ENCODE measurements at regions not wholly inside any gene's neighbourhood (a gene's known extent, or its start where the extent isn't known, plus 50 kb on each side); places are given as distances from the start of the nearest gene placed in this dataset.

- TF ChIP-seq HMGXB4 (CRISPR knock-in tag; IDR thresholded peaks at IDR 0.05; ENCODE audit: borderline replicate concordance) (no peak), RCOR1 (IDR thresholded peaks at IDR 0.05; ENCODE audit: low read depth, low read length) (no peak), NFE2L2 (conservative IDR thresholded peaks at IDR 0.05; ENCODE audit: low read length) (no peak), NPAS2 (CRISPR knock-in tag; IDR thresholded peaks at IDR 0.05; ENCODE audit: borderline replicate concordance) (no peak), MYC (IDR thresholded peaks at IDR 0.05; ENCODE audit: borderline replicate concordance, low read length) (no peak)
Measured at GRCh38 chr3:134084242-134084950, 54.7 kb upstream of the SLCO2A1 start (continued).

GRCh38 chr3:134083626-134084241 lies 54.0 kb upstream of the SLCO2A1 start:
- CTCF ChIA-PET, result no interaction called here
- no peak overlapping the region for H3K27ac ChIP-seq
- 18% methylated on average over 3 of the region's 3 CpGs for WGBS (ENCODE audit: missing lambda C conversion rate)
- POLR2A ChIA-PET, result no interaction called here
- FAIRE-seq (no peak), ATAC-seq (no peak), DNase-seq (ENCODE audit: low read depth in 1 of 2, low spot score in 1 of 2) (no peak)
- H3K4me1 ChIP-seq, result no peaks in the 10 kb centered on the region
- TF ChIP-seq HDAC2 (IDR thresholded peaks at IDR 0.05), result no peak
- TF ChIP-seq MAFK (IDR thresholded peaks at IDR 0.05; ENCODE audit: partially characterized antibody), result no peak
- no peak for TF ChIP-seq ZNF302 (CRISPR knock-in tag; IDR thresholded peaks at IDR 0.05)
- TF ChIP-seq RCOR1 (IDR thresholded peaks at IDR 0.05; ENCODE audit: low read depth, low read length), result no peak
- no peak for TF ChIP-seq MAZ (IDR thresholded peaks at IDR 0.05; ENCODE audit: borderline replicate concordance, low read depth, low read length)
- no peak for TF ChIP-seq ZC3H11A (IDR thresholded peaks at IDR 0.05)
- no peak for TF ChIP-seq SREBF2 (IDR thresholded peaks at IDR 0.05)
- no peak for TF ChIP-seq HES2 (IDR thresholded peaks at IDR 0.05)
- TF ChIP-seq MYC (IDR thresholded peaks at IDR 0.05; ENCODE audit: borderline replicate concordance, low read length), result no peak
- TF ChIP-seq NPAS2 (CRISPR knock-in tag; IDR thresholded peaks at IDR 0.05; ENCODE audit: borderline replicate concordance), result no peak
- no peak overlapping the region for H3K4me3 ChIP-seq
- H3K9me3 ChIP-seq, result peaks cover 4% of the 10 kb centered on the region; the same call in 2 of the 3 replicates
- H3K4me2 ChIP-seq, result no peak overlapping the region

- Histone ChIP-seq H3K27ac (no peak overlapping the region), H3K9me3 (peaks cover 4% of the 10 kb centered on the region; the same call in 2 of the 3 replicates), H3K4me3 (no peak overlapping the region), H3K4me1 (no peaks in the 10 kb centered on the region), H3K4me2 (no peak overlapping the region)
- 0% methylated on average over 1 of the region's 1 CpG for WGBS (ENCODE audit: missing lambda C conversion rate)
- ATAC-seq (no peak), FAIRE-seq (no peak), DNase-seq (ENCODE audit: low read depth in 1 of 2, low spot score in 1 of 2) (no peak)
- ChIA-PET CTCF (no interaction called here), POLR2A (no interaction called here)
- TF ChIP-seq POLR2A (IDR thresholded peaks at IDR 0.05; ENCODE audit: low read length) (no peak), RAD21 (conservative IDR thresholded peaks at IDR 0.05 in 1 of 2, IDR thresholded peaks at IDR 0.05 in 1 of 2) (no peak), FOXS1 (CRISPR knock-in tag; IDR thresholded peaks at IDR 0.05) (no peak), BCL3 (IDR thresholded peaks at IDR 0.05) (no peak), TFCP2L1 (CRISPR knock-in tag; IDR thresholded peaks at IDR 0.05) (no peak), ATOH8 (CRISPR knock-in tag; IDR thresholded peaks at IDR 0.05; ENCODE audit: low read depth) (no peak), REST (IDR thresholded peaks at IDR 0.05) (no peak), HMGXB4 (CRISPR knock-in tag; IDR thresholded peaks at IDR 0.05; ENCODE audit: borderline replicate concordance) (no peak), RFX5 (IDR thresholded peaks at IDR 0.05) (no peak), KDM1A (IDR thresholded peaks at IDR 0.05; ENCODE audit: low read depth) (no peak)
Measured at GRCh38 chr3:134083008-134083407, 53.3 kb upstream of the SLCO2A1 start.

Measured in A549 (cell line).